Endothelial cell of umbilical vein (primary cell): ENCODE measurements at regions not wholly inside any gene's neighbourhood (a gene's known extent, or its start where the extent isn't known, plus 50 kb on each side); places are given as distances from the start of the nearest gene placed in this dataset.

ENCODE experiments used
- BruUV-seq: library from RNA; stranded (reverse); fragments of 400-500 nt; replicated peaks from 2 replicates; lab custom pipeline; 2021; lab: Mats Ljungman, UMichigan
- CTCF ChIA-PET: fragments of 300-600, 350-600 bp; sonication (Branson Sonifier 250); formaldehyde crosslinking; loops from one replicate; lab custom pipeline; 2021; ENCODE audit warnings: antibody characterized with exemption, inconsistent platforms; lab: Charles Lee
- POLR2A ChIA-PET: fragments of 300-600, 350-600 bp; sonication (Branson Sonifier 250); formaldehyde crosslinking; loops from one replicate; lab custom pipeline; 2021; ENCODE audit warnings: antibody characterized with exemption, inconsistent platforms; lab: Charles Lee
- DNase-seq: peaks from one replicate; pipeline ENCODE4 v3.0.0-alpha.2; 2011; ENCODE audit warnings: low read depth, low spot score
- FAIRE-seq: peaks from 2 replicates; lab custom pipeline; 2011; peaks lifted over from hg19 to GRCh38; lab: Jason Lieb, UNC
- H2AFZ ChIP-seq: 2 replicates; pipeline ENCODE4 v1.6.0; 2012; ENCODE audit warnings: low read depth, low read length, control low read depth, inconsistent platforms
- H3K27ac ChIP-seq: 2 replicates; pipeline ENCODE4 v1.5.1; 2011; ENCODE audit warnings: low read depth, mild to moderate bottlenecking, control low read depth, low read length, moderate library complexity; ENCODE audit not compliant: insufficient read depth
- H3K27me3 ChIP-seq, 2 experiments: 2 replicates each; pipeline versions ENCODE4 v1.6.0 to v1.6.1; 2011; ENCODE audit warnings: low read length in 2 of 2, mixed read lengths in 1 of 2; ENCODE audit not compliant: control insufficient read depth in 2 of 2, insufficient read depth in 2 of 2
- H3K36me3 ChIP-seq, 2 experiments: 2 replicates in 1 of 2; 3 replicates in 1 of 2; pipeline ENCODE4 v1.5.1; 2011; ENCODE audit warnings: low read length in 2 of 2, mild to moderate bottlenecking in 1 of 2, moderate library complexity in 1 of 2; ENCODE audit not compliant: control insufficient read depth in 2 of 2, insufficient read depth in 2 of 2; ENCODE audit errors: extremely low read depth in 1 of 2
- H3K4me1 ChIP-seq: 3 replicates; pipeline ENCODE4 v1.5.1; 2011; ENCODE audit warnings: mild to moderate bottlenecking, low read length; ENCODE audit not compliant: control insufficient read depth, insufficient read depth; ENCODE audit errors: extremely low read depth
- H3K4me2 ChIP-seq: 2 replicates; pipeline ENCODE4 v1.6.1; 2011; ENCODE audit warnings: low read length, control low read depth, mixed read lengths; ENCODE audit not compliant: insufficient read depth
- H3K4me3 ChIP-seq, 3 experiments: fragments of 200-600 bp in 1 of 3; sonication (generic), shearing (Covaris generic) in 1 of 3; replicated peaks in 1 of 3; 2 replicates each; pipeline ENCODE4 v1.5.1; 2011 to 2016; ENCODE audit warnings: control low read depth in 3 of 3, low read length in 3 of 3, mild to moderate bottlenecking in 2 of 3, inconsistent platforms in 1 of 3, low read depth in 1 of 3, moderate library complexity in 1 of 3; ENCODE audit not compliant: insufficient read depth in 1 of 3
- H3K79me2 ChIP-seq: 2 replicates; pipeline ENCODE4 v1.6.0; 2012; ENCODE audit warnings: low read length, inconsistent platforms; ENCODE audit not compliant: control insufficient read depth, insufficient read depth
- H3K9ac ChIP-seq: replicated peaks from 2 replicates; pipeline ENCODE3; 2011; ENCODE audit warnings: low read length, control low read depth; ENCODE audit not compliant: insufficient read depth; ENCODE audit errors: extremely low read depth
- H3K9me1 ChIP-seq: replicated peaks from 3 replicates; pipeline ENCODE4 v1.6.0; 2011; ENCODE audit warnings: mild to moderate bottlenecking, low read length; ENCODE audit not compliant: control insufficient read depth, insufficient read depth; ENCODE audit errors: extremely low read depth
- H3K9me3 ChIP-seq: replicated peaks from 2 replicates; pipeline ENCODE4 v1.5.1; 2012; ENCODE audit warnings: low read length, inconsistent platforms; ENCODE audit not compliant: control insufficient read depth, insufficient read depth
- H4K20me1 ChIP-seq: replicated peaks from 2 replicates; pipeline ENCODE3; 2011; ENCODE audit warnings: mild to moderate bottlenecking, low read length; ENCODE audit not compliant: control insufficient read depth, insufficient read depth; ENCODE audit errors: extremely low read depth
- CTCF ChIP-seq, 2 donors: IDR thresholded peaks; 1 replicate in 1 of 2; 2 replicates in 1 of 2; pipeline ENCODE4 v1.5.1; 2011; ENCODE audit warnings: low read length in 2 of 2, mild to moderate bottlenecking in 2 of 2, moderate library complexity in 2 of 2, control low read depth in 1 of 2, inconsistent platforms in 1 of 2, low read depth in 1 of 2; ENCODE audit not compliant: insufficient read depth in 1 of 2; ENCODE audit errors: extremely low read depth in 1 of 2
- EZH2 ChIP-seq: IDR thresholded peaks from 2 replicates; pipeline ENCODE4 v1.6.1; 2012; ENCODE audit warnings: borderline replicate concordance, low read depth, mild to moderate bottlenecking, moderate library complexity, low read length, inconsistent platforms; ENCODE audit not compliant: severe bottlenecking
- FOS ChIP-seq: IDR thresholded peaks from 2 replicates; pipeline ENCODE4 v1.6.1; 2011; ENCODE audit warnings: mild to moderate bottlenecking, low read length, moderate library complexity, borderline replicate concordance; ENCODE audit not compliant: insufficient read depth
- GATA2 ChIP-seq: IDR thresholded peaks from 2 replicates; pipeline ENCODE4 v1.7.0; 2011; ENCODE audit warnings: low read depth, mild to moderate bottlenecking, moderate library complexity, mixed read lengths, low read length; ENCODE audit not compliant: insufficient read length, insufficient read depth
- JUN ChIP-seq: IDR thresholded peaks from 2 replicates; pipeline ENCODE4 v1.6.1; 2011; ENCODE audit warnings: borderline replicate concordance, low read depth; ENCODE audit not compliant: insufficient read length, insufficient read depth
- MAX ChIP-seq: IDR thresholded peaks from 2 replicates; pipeline ENCODE4 v1.6.1; 2011; ENCODE audit not compliant: insufficient read depth, insufficient read length
- MYC ChIP-seq: IDR thresholded peaks from one replicate; pipeline ENCODE4 v1.6.1; 2011; ENCODE audit warnings: mild to moderate bottlenecking, low read depth, low read length
- POLR2A ChIP-seq: IDR thresholded peaks from 2 replicates; pipeline ENCODE4 v1.6.1; 2012; ENCODE audit warnings: low read depth, mild to moderate bottlenecking, control low read depth, low read length
- POLR2AphosphoS5 ChIP-seq: IDR thresholded peaks from 2 replicates; pipeline ENCODE4 v1.6.1; 2012; ENCODE audit warnings: low read depth, mild to moderate bottlenecking, control low read depth, low read length, moderate library complexity; ENCODE audit not compliant: insufficient read depth
- dilution Hi-C: fragments of 300-500 bp; cut with MboI; formaldehyde crosslinking; loops from one replicate; pipeline ENCODE4 v1.15.0; 2019; ENCODE audit warnings: low sequenced_read_pairs; ENCODE audit not compliant: extremely low pct_ligation_motif_present
- intact Hi-C: fragments of 100-400 bp; cut with micrococcal nuclease; formaldehyde crosslinking; loops from one replicate; pipeline ENCODE4 v1.10.0; 2022

- FAIRE-seq, result no peak
- BruUV-seq, result no TSS peak
- no peaks in the 10 kb centered on the region for H3K4me1 ChIP-seq
- no peaks in the 10 kb centered on the region for H4K20me1 ChIP-seq
- ChIA-PET CTCF (no interaction called here), POLR2A (no interaction called here)
- H3K9me1 ChIP-seq, result no peaks in the 10 kb centered on the region
- no peak overlapping the region for H3K4me3 ChIP-seq
- no peak overlapping the region for H3K27ac ChIP-seq
- H3K27me3 ChIP-seq, result no peaks in the 10 kb centered on the region
- DNase-seq, result no peak
- intact Hi-C loops, result no loop called here
- H2AFZ ChIP-seq, result no peak overlapping the region
- TF ChIP-seq FOS (no peak), POLR2AphosphoS5 (no peak), GATA2 (no peak), POLR2A (no peak), CTCF (IDR thresholded peaks at IDR 0.05; ENCODE audit: extremely low read depth in 1 of 2, insufficient read depth in 1 of 2, low read depth in 1 of 2, low read length in 2 of 2) (no peak), MAX (no peak), MYC (no peak), EZH2 (no peak), JUN (no peak)
- H3K36me3 ChIP-seq, result no peaks in the 10 kb centered on the region
- no peaks in the 10 kb centered on the region for H3K79me2 ChIP-seq
- no peak overlapping the region for H3K9ac ChIP-seq
- dilution Hi-C loops, result no loop called here
- H3K4me2 ChIP-seq, result no peak overlapping the region
- no peaks in the 10 kb centered on the region for H3K9me3 ChIP-seq
Measured at GRCh38 chr11:134683860-134684259, 271.8 kb upstream of the B3GAT1 start.
